WTC11 (cell line): ENCODE measurements at regions not wholly inside any gene's neighbourhood (a gene's known extent, or its start where the extent isn't known, plus 50 kb on each side); places are given as distances from the start of the nearest gene placed in this dataset.

Source experiments
- ATAC-seq: fragments of 200-7000 bp; cut with Tn5 transposase; 2 replicates; pipeline ENCODE4 v1.10.0; 2021; ENCODE audit warnings: mild to moderate bottlenecking, moderate library complexity
- CTCF ChIA-PET: fragments of 300-600 bp; sonication (Branson Sonifier 250); formaldehyde crosslinking; loops from one replicate; lab custom pipeline; 2021; ENCODE audit warnings: antibody characterized with exemption; lab: Charles Lee
- POLR2A ChIA-PET: fragments of 350-600 bp; sonication (Branson Sonifier 250); formaldehyde crosslinking; loops from one replicate; lab custom pipeline; 2021; ENCODE audit warnings: antibody characterized with exemption; lab: Charles Lee
- DNase-seq: peaks from one replicate; pipeline ENCODE4 v3.0.0; 2021; ENCODE audit warnings: low spot score
- H3K27ac Mint-ChIP-seq: 2 replicates; pipeline ENCODE4 v1.8.0; 2021; ENCODE audit warnings: mixed read lengths
- H3K27me3 Mint-ChIP-seq: 2 replicates; pipeline ENCODE4 v1.8.0; 2021; ENCODE audit warnings: low read depth, mild to moderate bottlenecking, moderate library complexity, mixed read lengths
- H3K36me3 Mint-ChIP-seq: 2 replicates; pipeline ENCODE4 v1.8.0; 2021; ENCODE audit warnings: mixed read lengths
- H3K4me1 Mint-ChIP-seq: 2 replicates; pipeline ENCODE4 v1.8.0; 2022; ENCODE audit warnings: mixed read lengths
- H3K4me3 Mint-ChIP-seq: 2 replicates; pipeline ENCODE4 v1.8.0; 2021; ENCODE audit warnings: mild to moderate bottlenecking, moderate library complexity, mixed read lengths
- H3K9me3 Mint-ChIP-seq: 2 replicates; pipeline ENCODE4 v1.8.0; 2021; ENCODE audit warnings: mixed read lengths
- CREM ChIP-seq: sonication (generic); formaldehyde crosslinking; IDR thresholded peaks from 2 replicates; pipeline ENCODE4 v1.8.1; 2022; ENCODE audit warnings: mild to moderate bottlenecking, missing genetic modification reagents, moderate library complexity
- E2F4 ChIP-seq: sonication (generic); formaldehyde crosslinking; IDR thresholded peaks from 2 replicates; pipeline ENCODE4 v1.8.1; 2022; ENCODE audit warnings: low read depth, mild to moderate bottlenecking, moderate library complexity, missing genetic modification reagents, borderline replicate concordance
- FOXP1 ChIP-seq: sonication (generic); formaldehyde crosslinking; IDR thresholded peaks from 2 replicates; pipeline ENCODE4 v1.8.0; 2022; ENCODE audit warnings: missing genetic modification reagents, mild to moderate bottlenecking, moderate library complexity, borderline replicate concordance
- IRF2 ChIP-seq: sonication (generic); formaldehyde crosslinking; IDR thresholded peaks from 2 replicates; pipeline ENCODE4 v1.8.0; 2022; ENCODE audit warnings: low read depth, missing genetic modification reagents, borderline replicate concordance
- JUN ChIP-seq: sonication (generic); formaldehyde crosslinking; IDR thresholded peaks from 2 replicates; pipeline ENCODE4 v1.8.0; 2023; ENCODE audit warnings: mild to moderate bottlenecking, missing genetic modification reagents
- MYBL2 ChIP-seq: sonication (generic); formaldehyde crosslinking; IDR thresholded peaks from 2 replicates; pipeline ENCODE4 v1.8.1; 2023; ENCODE audit warnings: mild to moderate bottlenecking, moderate library complexity, missing genetic modification reagents
- NFYB ChIP-seq: sonication (generic); formaldehyde crosslinking; conservative IDR thresholded peaks from 2 replicates; pipeline ENCODE4 v1.8.0; 2022; ENCODE audit warnings: low read depth, missing genetic modification reagents
- OVOL2 ChIP-seq: fragments of 250-450 bp; sonication (Bioruptor Pico); IDR thresholded peaks from 2 replicates; pipeline ENCODE4 v1.9.0; 2021; ENCODE audit warnings: mild to moderate bottlenecking, borderline replicate concordance
- RELA ChIP-seq: sonication (generic); formaldehyde crosslinking; IDR thresholded peaks from 2 replicates; pipeline ENCODE4 v1.8.1; 2022; ENCODE audit warnings: missing genetic modification reagents, mild to moderate bottlenecking, borderline replicate concordance
- RORB ChIP-seq: fragments of 250-450 bp; sonication (Bioruptor Pico); IDR thresholded peaks from 2 replicates; pipeline ENCODE4 v1.9.0; 2021; ENCODE audit warnings: mild to moderate bottlenecking
- SMAD3 ChIP-seq: sonication (generic); formaldehyde crosslinking; IDR thresholded peaks from 2 replicates; pipeline ENCODE4 v1.8.0; 2022; ENCODE audit warnings: missing genetic modification reagents, mild to moderate bottlenecking, borderline replicate concordance
- STAT6 ChIP-seq: sonication (generic); formaldehyde crosslinking; conservative IDR thresholded peaks from 2 replicates; pipeline ENCODE4 v1.8.1; 2023; ENCODE audit warnings: mild to moderate bottlenecking, low read depth, missing genetic modification reagents, moderate library complexity
- TCF7 ChIP-seq: sonication (generic); formaldehyde crosslinking; IDR thresholded peaks from 2 replicates; pipeline ENCODE4 v1.8.0; 2022; ENCODE audit warnings: mild to moderate bottlenecking, low read depth, missing genetic modification reagents, moderate library complexity
- TP53 ChIP-seq: sonication (generic); formaldehyde crosslinking; IDR thresholded peaks from 2 replicates; pipeline ENCODE4 v1.8.1; 2023; ENCODE audit warnings: mild to moderate bottlenecking, missing genetic modification reagents
- ZMAT4 ChIP-seq: fragments of 250-450 bp; sonication (Bioruptor Pico); IDR thresholded peaks from 2 replicates; pipeline ENCODE4 v1.9.0; 2021; ENCODE audit warnings: mild to moderate bottlenecking
- ZNF138 ChIP-seq: sonication (generic); formaldehyde crosslinking; conservative IDR thresholded peaks from 2 replicates; pipeline ENCODE4 v1.8.1; 2022; ENCODE audit warnings: mild to moderate bottlenecking, moderate library complexity, missing genetic modification reagents
- ZNF263 ChIP-seq: sonication (generic); formaldehyde crosslinking; IDR thresholded peaks from 2 replicates; pipeline ENCODE4 v1.8.1; 2022; ENCODE audit warnings: low read depth, mild to moderate bottlenecking, moderate library complexity, missing genetic modification reagents
- ZNF512 ChIP-seq: sonication (generic); formaldehyde crosslinking; IDR thresholded peaks from 2 replicates; pipeline ENCODE4 v1.8.1; 2022; ENCODE audit warnings: missing genetic modification reagents, borderline replicate concordance
- ZNF671 ChIP-seq: fragments of 250-450 bp; sonication (Bioruptor Pico); IDR thresholded peaks from 2 replicates; pipeline ENCODE4 v1.8.0; 2021; ENCODE audit warnings: mild to moderate bottlenecking
- TF ChIP-seq, protein P1 (sequence below): sonication (generic); formaldehyde crosslinking; conservative IDR thresholded peaks from 2 replicates; pipeline ENCODE4 v1.8.1; 2022; ENCODE audit warnings: mild to moderate bottlenecking, missing genetic modification reagents
- TF ChIP-seq, protein P2 (sequence below): fragments of 250-450 bp; sonication (Bioruptor Pico); IDR thresholded peaks from 2 replicates; pipeline ENCODE4 v1.9.0; 2021; ENCODE audit warnings: mild to moderate bottlenecking
- TF ChIP-seq, protein P3 (sequence below): fragments of 250-450 bp; sonication (Bioruptor Pico); conservative IDR thresholded peaks from 2 replicates; pipeline ENCODE4 v1.9.0; 2021; ENCODE audit warnings: mild to moderate bottlenecking

- Mint-ChIP-seq H3K27ac (no peak overlapping the region), H3K4me1 (no peaks in the 10 kb centered on the region), H3K27me3 (no peaks in the 10 kb centered on the region; the same call in 1 of the 2 replicates), H3K4me3 (no peak overlapping the region), H3K36me3 (no peaks in the 10 kb centered on the region), H3K9me3 (peaks cover 8% of the 10 kb centered on the region; the same call in 1 of the 2 replicates)
- no peak for DNase-seq
- TF ChIP-seq ZMAT4, result no peak
- TF ChIP-seq, protein P1, sequence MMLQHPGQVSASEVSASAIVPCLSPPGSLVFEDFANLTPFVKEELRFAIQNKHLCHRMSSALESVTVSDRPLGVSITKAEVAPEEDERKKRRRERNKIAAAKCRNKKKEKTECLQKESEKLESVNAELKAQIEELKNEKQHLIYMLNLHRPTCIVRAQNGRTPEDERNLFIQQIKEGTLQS (CRISPR knock-in tag), result no peak
- TF ChIP-seq FOXP1 (CRISPR knock-in tag), result no peak
- TF ChIP-seq ZNF512 (CRISPR knock-in tag), result no peak
- no peak for TF ChIP-seq JUN (CRISPR knock-in tag)
- TF ChIP-seq IRF2, result no peak
- no peak for TF ChIP-seq SMAD3 (CRISPR knock-in tag)
- no peak for TF ChIP-seq MYBL2 (CRISPR knock-in tag)
- no peak for TF ChIP-seq ZNF138 (CRISPR knock-in tag)
- no peak for TF ChIP-seq RORB (CRISPR knock-in tag)
- ChIA-PET CTCF (no interaction called here), POLR2A (no interaction called here)
- ATAC-seq, result no peak
Measured at GRCh38 chr10:35731828-35732227, 89.7 kb upstream of the FZD8 start.

DNA sequence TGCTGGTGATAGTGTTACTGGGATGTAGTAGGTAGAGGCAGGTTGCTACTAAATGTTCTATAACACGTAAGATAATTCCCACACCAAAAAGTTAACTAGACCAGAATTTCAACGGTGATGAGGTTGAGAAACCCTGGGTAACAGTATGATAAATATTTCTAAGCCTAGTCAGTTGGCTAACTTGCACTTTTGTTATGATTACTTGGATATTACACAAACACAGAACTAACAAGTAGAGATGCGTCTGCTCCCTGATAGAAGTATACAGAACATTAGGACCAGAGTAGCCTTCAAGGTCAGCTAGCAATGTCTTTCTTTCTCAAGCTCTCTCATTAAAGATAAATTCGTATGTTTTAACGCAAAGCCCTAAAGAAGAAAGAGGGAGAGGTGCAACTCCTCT, 86.2 kb upstream of the FZD8 start:
- POLR2A ChIA-PET, result no interaction called here

DNA sequence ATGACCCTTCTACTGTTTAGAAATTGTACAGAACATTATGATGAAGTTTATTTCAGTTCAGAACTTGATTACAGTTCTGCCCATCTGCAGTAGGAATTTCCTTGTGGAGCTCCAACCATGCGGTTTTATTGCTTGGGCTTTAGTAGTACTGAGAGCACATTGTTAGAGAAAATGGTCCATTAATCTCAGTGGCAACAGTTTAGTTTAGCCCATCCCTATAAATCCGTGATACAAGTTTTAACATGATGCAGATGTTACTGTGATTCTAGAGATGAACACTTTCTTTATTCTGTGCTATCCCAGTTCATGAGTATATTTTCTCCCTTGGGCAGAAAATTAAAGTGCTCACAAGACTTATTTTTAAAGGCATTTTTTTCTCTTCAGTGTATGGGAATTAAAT, 84.8 kb upstream of the FZD8 start:
- Mint-ChIP-seq H3K27ac (no peak overlapping the region), H3K36me3 (no peaks in the 10 kb centered on the region), H3K4me3 (no peak overlapping the region), H3K27me3 (peaks cover 5% of the 10 kb centered on the region; the same call in 1 of the 2 replicates), H3K9me3 (no peaks in the 10 kb centered on the region; the same call in 1 of the 2 replicates), H3K4me1 (no peaks in the 10 kb centered on the region)
- CTCF ChIA-PET, result no interaction called here
- POLR2A ChIA-PET, result no interaction called here
- DNase-seq (no peak), ATAC-seq (no peak)
- no peak for TF ChIP-seq E2F4 (CRISPR knock-in tag)
- no peak for TF ChIP-seq CREM (CRISPR knock-in tag)
- no peak for TF ChIP-seq NFYB (CRISPR knock-in tag)
- TF ChIP-seq STAT6 (CRISPR knock-in tag), result no peak
- TF ChIP-seq, protein P2, sequence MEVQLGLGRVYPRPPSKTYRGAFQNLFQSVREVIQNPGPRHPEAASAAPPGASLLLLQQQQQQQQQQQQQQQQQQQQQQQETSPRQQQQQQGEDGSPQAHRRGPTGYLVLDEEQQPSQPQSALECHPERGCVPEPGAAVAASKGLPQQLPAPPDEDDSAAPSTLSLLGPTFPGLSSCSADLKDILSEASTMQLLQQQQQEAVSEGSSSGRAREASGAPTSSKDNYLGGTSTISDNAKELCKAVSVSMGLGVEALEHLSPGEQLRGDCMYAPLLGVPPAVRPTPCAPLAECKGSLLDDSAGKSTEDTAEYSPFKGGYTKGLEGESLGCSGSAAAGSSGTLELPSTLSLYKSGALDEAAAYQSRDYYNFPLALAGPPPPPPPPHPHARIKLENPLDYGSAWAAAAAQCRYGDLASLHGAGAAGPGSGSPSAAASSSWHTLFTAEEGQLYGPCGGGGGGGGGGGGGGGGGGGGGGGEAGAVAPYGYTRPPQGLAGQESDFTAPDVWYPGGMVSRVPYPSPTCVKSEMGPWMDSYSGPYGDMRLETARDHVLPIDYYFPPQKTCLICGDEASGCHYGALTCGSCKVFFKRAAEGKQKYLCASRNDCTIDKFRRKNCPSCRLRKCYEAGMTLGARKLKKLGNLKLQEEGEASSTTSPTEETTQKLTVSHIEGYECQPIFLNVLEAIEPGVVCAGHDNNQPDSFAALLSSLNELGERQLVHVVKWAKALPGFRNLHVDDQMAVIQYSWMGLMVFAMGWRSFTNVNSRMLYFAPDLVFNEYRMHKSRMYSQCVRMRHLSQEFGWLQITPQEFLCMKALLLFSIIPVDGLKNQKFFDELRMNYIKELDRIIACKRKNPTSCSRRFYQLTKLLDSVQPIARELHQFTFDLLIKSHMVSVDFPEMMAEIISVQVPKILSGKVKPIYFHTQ (CRISPR knock-in tag), result no peak
- TF ChIP-seq SMAD3 (CRISPR knock-in tag), result no peak
- no peak for TF ChIP-seq JUN (CRISPR knock-in tag)
- no peak for TF ChIP-seq OVOL2 (CRISPR knock-in tag)
- TF ChIP-seq ZNF671 (CRISPR knock-in tag), result no peak
- no peak for TF ChIP-seq TCF7 (CRISPR knock-in tag)

More for the DNA sequence above, 86.2 kb upstream of the FZD8 start:
- no peaks in the 10 kb centered on the region for H3K4me1 Mint-ChIP-seq
- no peaks in the 10 kb centered on the region for H3K36me3 Mint-ChIP-seq
- no peak overlapping the region for H3K27ac Mint-ChIP-seq
- DNase-seq (no peak), ATAC-seq (no peak)
- H3K9me3 Mint-ChIP-seq, result no peaks in the 10 kb centered on the region; the same call in 1 of the 2 replicates
- CTCF ChIA-PET, result no interaction called here
- H3K27me3 Mint-ChIP-seq, result peaks cover 3% of the 10 kb centered on the region; the same call in 1 of the 2 replicates
- TF ChIP-seq RELA (no peak), TP53 (CRISPR knock-in tag) (no peak), ZNF263 (no peak)
- TF ChIP-seq, protein P3, sequence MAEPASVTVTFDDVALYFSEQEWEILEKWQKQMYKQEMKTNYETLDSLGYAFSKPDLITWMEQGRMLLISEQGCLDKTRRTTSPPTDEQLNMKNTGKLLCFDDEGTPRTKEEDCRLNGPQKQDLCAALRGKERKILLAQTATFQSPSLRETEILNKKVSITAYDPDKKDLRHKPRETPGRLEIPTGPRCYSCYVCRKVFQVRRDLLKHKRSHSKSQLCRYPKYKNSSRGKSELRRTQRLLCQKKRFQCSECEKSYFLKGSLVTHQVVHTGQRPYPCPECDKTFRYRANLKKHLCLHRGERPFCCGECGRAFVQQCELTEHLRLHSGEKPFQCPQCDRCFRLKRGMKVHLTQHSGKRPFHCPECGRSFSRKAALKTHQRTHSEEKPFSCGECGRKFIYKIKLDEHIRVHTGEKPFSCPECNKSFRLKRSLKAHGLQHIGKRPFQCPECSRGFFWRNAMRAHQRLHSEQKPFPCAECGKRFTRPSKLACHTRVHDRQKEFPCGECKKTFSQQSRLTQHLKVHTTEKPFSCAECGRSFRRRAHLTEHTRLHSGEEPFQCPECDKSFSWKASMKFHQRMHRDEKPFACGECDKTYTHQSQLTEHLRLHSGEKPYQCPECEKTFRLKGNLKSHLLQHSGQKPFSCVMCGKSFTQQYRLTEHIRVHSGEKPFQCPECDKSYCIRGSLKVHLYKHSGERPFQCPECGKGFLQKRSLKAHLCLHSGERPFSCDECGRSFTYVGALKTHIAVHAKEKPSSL (CRISPR knock-in tag), result no peak
- no peak overlapping the region for H3K4me3 Mint-ChIP-seq
